ENCODE measurements at regions not wholly inside any gene's neighbourhood (a gene's known extent, or its start where the extent isn't known, plus 50 kb on each side); places are given as distances from the start of the nearest gene placed in this dataset.

- no peak overlapping the region for H3K4me3 ChIP-seq (ENCODE audit: low read depth, low read length)
- H3K79me2 ChIP-seq = peaks cover 5% of the 10 kb centered on the region
- H3K4me1 ChIP-seq = peaks cover 7% of the 10 kb centered on the region
- no peaks in the 10 kb centered on the region for H3K27me3 ChIP-seq (ENCODE audit: control insufficient read depth, insufficient read depth, low read length)
- no peaks in the 10 kb centered on the region for H3K9me3 ChIP-seq (ENCODE audit: control insufficient read depth, low read length)
- no peak overlapping the region for H3K4me2 ChIP-seq (ENCODE audit: low read length)
- no peak overlapping the region for H3K27ac ChIP-seq
- H3K36me3 ChIP-seq (ENCODE audit: control insufficient read depth, insufficient read depth, low read length) = no peaks in the 10 kb centered on the region
- H2AFZ ChIP-seq = no peak overlapping the region
- no peak overlapping the region for H3K9ac ChIP-seq
- TF ChIP-seq, protein P1, sequence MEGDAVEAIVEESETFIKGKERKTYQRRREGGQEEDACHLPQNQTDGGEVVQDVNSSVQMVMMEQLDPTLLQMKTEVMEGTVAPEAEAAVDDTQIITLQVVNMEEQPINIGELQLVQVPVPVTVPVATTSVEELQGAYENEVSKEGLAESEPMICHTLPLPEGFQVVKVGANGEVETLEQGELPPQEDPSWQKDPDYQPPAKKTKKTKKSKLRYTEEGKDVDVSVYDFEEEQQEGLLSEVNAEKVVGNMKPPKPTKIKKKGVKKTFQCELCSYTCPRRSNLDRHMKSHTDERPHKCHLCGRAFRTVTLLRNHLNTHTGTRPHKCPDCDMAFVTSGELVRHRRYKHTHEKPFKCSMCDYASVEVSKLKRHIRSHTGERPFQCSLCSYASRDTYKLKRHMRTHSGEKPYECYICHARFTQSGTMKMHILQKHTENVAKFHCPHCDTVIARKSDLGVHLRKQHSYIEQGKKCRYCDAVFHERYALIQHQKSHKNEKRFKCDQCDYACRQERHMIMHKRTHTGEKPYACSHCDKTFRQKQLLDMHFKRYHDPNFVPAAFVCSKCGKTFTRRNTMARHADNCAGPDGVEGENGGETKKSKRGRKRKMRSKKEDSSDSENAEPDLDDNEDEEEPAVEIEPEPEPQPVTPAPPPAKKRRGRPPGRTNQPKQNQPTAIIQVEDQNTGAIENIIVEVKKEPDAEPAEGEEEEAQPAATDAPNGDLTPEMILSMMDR (IDR thresholded peaks at IDR 0.05) = no peak
Measured at GRCh38 chr4:14087921-14088320, 460.4 kb upstream of the BOD1L1 start.

- H3K27ac ChIP-seq = no peak overlapping the region
- H3K4me2 ChIP-seq (ENCODE audit: low read length) = no peak overlapping the region
- H2AFZ ChIP-seq = no peak overlapping the region
- H3K4me3 ChIP-seq (ENCODE audit: low read depth, low read length) = no peak overlapping the region
- H3K27me3 ChIP-seq (ENCODE audit: control insufficient read depth, insufficient read depth, low read length) = no peaks in the 10 kb centered on the region
- no peaks in the 10 kb centered on the region for H3K36me3 ChIP-seq (ENCODE audit: control insufficient read depth, insufficient read depth, low read length)
- no peaks in the 10 kb centered on the region for H3K9me3 ChIP-seq (ENCODE audit: control insufficient read depth, low read length)
- H3K9ac ChIP-seq = no peak overlapping the region
- TF ChIP-seq, protein P1 (IDR thresholded peaks at IDR 0.05) = no peak
- H3K79me2 ChIP-seq = no peaks in the 10 kb centered on the region
- peaks cover 3% of the 10 kb centered on the region for H3K4me1 ChIP-seq
Measured at GRCh38 chr4:14091531-14091930, 464.0 kb upstream of the BOD1L1 start.

DNA sequence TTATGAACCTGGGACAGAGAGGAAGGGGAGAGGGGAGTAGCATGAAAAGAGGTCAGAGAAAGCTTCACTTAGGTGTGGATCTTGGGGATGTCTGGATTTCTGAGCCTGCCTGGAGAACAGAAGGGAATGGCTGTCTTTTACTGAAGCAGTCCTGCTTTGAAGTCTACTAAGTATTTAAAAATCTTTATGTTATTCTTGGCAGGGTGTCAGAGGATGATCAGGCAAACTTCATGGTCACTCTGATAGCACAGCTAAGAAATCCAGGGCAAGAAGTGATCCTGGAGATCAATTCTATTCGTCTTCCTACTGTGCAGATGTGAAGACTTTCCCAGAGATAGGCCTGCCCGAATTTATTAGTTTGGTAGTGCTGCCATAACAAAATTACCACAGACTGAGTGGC lies 464.4 kb upstream of the BOD1L1 start:
- H3K79me2 ChIP-seq = no peaks in the 10 kb centered on the region
- peaks cover 3% of the 10 kb centered on the region for H3K4me1 ChIP-seq
- no peak overlapping the region for H3K4me3 ChIP-seq (ENCODE audit: low read depth, low read length)
- H3K9me3 ChIP-seq (ENCODE audit: control insufficient read depth, low read length) = no peaks in the 10 kb centered on the region
- TF ChIP-seq, protein P1 (IDR thresholded peaks at IDR 0.05) = no peak
- H3K9ac ChIP-seq = no peak overlapping the region
- H3K4me2 ChIP-seq (ENCODE audit: low read length) = no peak overlapping the region
- H3K36me3 ChIP-seq (ENCODE audit: control insufficient read depth, insufficient read depth, low read length) = no peaks in the 10 kb centered on the region
- H2AFZ ChIP-seq = no peak overlapping the region
- H3K27ac ChIP-seq = no peak overlapping the region
- no peaks in the 10 kb centered on the region for H3K27me3 ChIP-seq (ENCODE audit: control insufficient read depth, insufficient read depth, low read length)

- Histone ChIP-seq H3K4me2 (ENCODE audit: low read length) (no peak overlapping the region), H3K4me1 (peaks cover under 1% of the 10 kb centered on the region), H3K79me2 (no peaks in the 10 kb centered on the region), H3K9ac (no peak overlapping the region), H3K27me3 (ENCODE audit: control insufficient read depth, insufficient read depth, low read length) (no peaks in the 10 kb centered on the region), H3K27ac (no peak overlapping the region), H3K36me3 (ENCODE audit: control insufficient read depth, insufficient read depth, low read length) (no peaks in the 10 kb centered on the region), H3K9me3 (ENCODE audit: control insufficient read depth, low read length) (no peaks in the 10 kb centered on the region), H2AFZ (no peak overlapping the region), H3K4me3 (ENCODE audit: low read depth, low read length) (no peak overlapping the region)
- TF ChIP-seq, protein P1 (IDR thresholded peaks at IDR 0.05) = no peak
Measured at GRCh38 chr4:14092741-14093140, 465.2 kb upstream of the BOD1L1 start.

DNA sequence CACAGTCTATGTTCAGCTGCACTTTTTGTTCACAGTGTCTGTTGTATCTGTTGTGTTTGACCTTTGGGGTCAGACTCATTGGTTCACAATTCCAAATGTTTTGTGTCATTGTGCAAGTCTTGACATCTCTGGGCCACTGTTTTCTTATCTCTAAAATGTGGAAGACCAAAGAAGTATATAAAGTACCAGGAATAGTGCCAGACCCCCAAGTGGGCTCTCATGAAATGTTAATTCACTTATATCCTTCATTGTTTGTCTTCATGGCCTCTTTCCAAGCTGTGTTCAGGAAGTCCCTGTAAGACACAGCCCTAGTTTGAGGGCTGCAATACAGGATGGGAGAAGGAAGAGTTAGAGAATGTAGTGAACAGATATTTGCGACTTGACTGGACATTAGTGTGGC lies 468.3 kb upstream of the BOD1L1 start:
- H3K36me3 ChIP-seq (ENCODE audit: control insufficient read depth, insufficient read depth, low read length) = no peaks in the 10 kb centered on the region
- H3K4me3 ChIP-seq (ENCODE audit: low read depth, low read length) = no peak overlapping the region
- no peak overlapping the region for H3K4me2 ChIP-seq (ENCODE audit: low read length)
- no peaks in the 10 kb centered on the region for H3K79me2 ChIP-seq
- H3K27ac ChIP-seq = no peak overlapping the region
- no peaks in the 10 kb centered on the region for H3K9me3 ChIP-seq (ENCODE audit: control insufficient read depth, low read length)
- H2AFZ ChIP-seq = no peak overlapping the region
- no peak overlapping the region for H3K9ac ChIP-seq
- TF ChIP-seq, protein P1 (IDR thresholded peaks at IDR 0.05) = no peak
- peaks cover 5% of the 10 kb centered on the region for H3K4me1 ChIP-seq
- no peaks in the 10 kb centered on the region for H3K27me3 ChIP-seq (ENCODE audit: control insufficient read depth, insufficient read depth, low read length)
